A204.1 (cell line): ENCODE measurements at regions not wholly inside any gene's neighbourhood (a gene's known extent, or its start where the extent isn't known, plus 50 kb on each side); places are given as distances from the start of the nearest gene placed in this dataset.

Experiments used
- FAIRE-seq: peaks from 2 replicates; lab custom pipeline; 2012; peaks lifted over from hg19 to GRCh38; lab: Jason Lieb, UNC

- FAIRE-seq: no peak
Measured at GRCh38 chr5:3736466-3736865, 140.8 kb downstream of the IRX1 start.

- no peak for FAIRE-seq
Measured at GRCh38 chr5:3736926-3737325, 141.3 kb downstream of the IRX1 start.

GRCh38 chr5:3738919-3739318 lies 143.3 kb downstream of the IRX1 start:
- FAIRE-seq: no peak

- no peak for FAIRE-seq
Measured at GRCh38 chr5:3740546-3741373, 145.1 kb downstream of the IRX1 start.

GRCh38 chr5:3741374-3741770 lies 145.7 kb downstream of the IRX1 start:
- no peak for FAIRE-seq

GRCh38 chr5:3742750-3743149 lies 147.1 kb downstream of the IRX1 start:
- FAIRE-seq: no peak

GRCh38 chr5:3751846-3752245 lies 156.2 kb downstream of the IRX1 start:
- no peak for FAIRE-seq

- FAIRE-seq: no peak
Measured at GRCh38 chr5:3778000-3778550, 182.4 kb downstream of the IRX1 start.

GRCh38 chr5:3778945-3779344 lies 183.3 kb downstream of the IRX1 start:
- no peak for FAIRE-seq

- FAIRE-seq: no peak
Measured at GRCh38 chr5:3780278-3780677, 184.6 kb downstream of the IRX1 start.

GRCh38 chr5:3780907-3781306 lies 185.3 kb downstream of the IRX1 start:
- FAIRE-seq: no peak

- FAIRE-seq: no peak
Measured at GRCh38 chr5:3784854-3785253, 189.2 kb downstream of the IRX1 start.

- no peak for FAIRE-seq
Measured at GRCh38 chr5:3786165-3786564, 190.5 kb downstream of the IRX1 start.

GRCh38 chr5:3786891-3787430 lies 191.3 kb downstream of the IRX1 start:
- FAIRE-seq: no peak

GRCh38 chr5:3787604-3788003 lies 192.0 kb downstream of the IRX1 start:
- FAIRE-seq: no peak

GRCh38 chr5:3789519-3790193 lies 194.0 kb downstream of the IRX1 start:
- FAIRE-seq: peak; percentile 96

GRCh38 chr5:3793162-3793561 lies 197.5 kb downstream of the IRX1 start:
- no peak for FAIRE-seq

- FAIRE-seq: no peak
Measured at GRCh38 chr5:3794611-3795010, 199.0 kb downstream of the IRX1 start.

- no peak for FAIRE-seq
Measured at GRCh38 chr5:3796736-3797135, 201.1 kb downstream of the IRX1 start.

- FAIRE-seq: no peak
Measured at GRCh38 chr5:3801967-3802366, 206.3 kb downstream of the IRX1 start.

- FAIRE-seq: no peak
Measured at GRCh38 chr5:3809455-3809854, 213.8 kb downstream of the IRX1 start.

- FAIRE-seq: no peak
Measured at GRCh38 chr5:3811116-3811515, 215.5 kb downstream of the IRX1 start.

- FAIRE-seq: no peak
Measured at GRCh38 chr5:3818624-3819023, 223.0 kb downstream of the IRX1 start.
